ENCODE measurements at regions not wholly inside any gene's neighbourhood (a gene's known extent, or its start where the extent isn't known, plus 50 kb on each side); places are given as distances from the start of the nearest gene placed in this dataset.
"Not testable (repeated sequence)": the region's sequence is repeated elsewhere in the genome, so short reads cannot be mapped to it uniquely, and the experiment has no call there.

DNA sequence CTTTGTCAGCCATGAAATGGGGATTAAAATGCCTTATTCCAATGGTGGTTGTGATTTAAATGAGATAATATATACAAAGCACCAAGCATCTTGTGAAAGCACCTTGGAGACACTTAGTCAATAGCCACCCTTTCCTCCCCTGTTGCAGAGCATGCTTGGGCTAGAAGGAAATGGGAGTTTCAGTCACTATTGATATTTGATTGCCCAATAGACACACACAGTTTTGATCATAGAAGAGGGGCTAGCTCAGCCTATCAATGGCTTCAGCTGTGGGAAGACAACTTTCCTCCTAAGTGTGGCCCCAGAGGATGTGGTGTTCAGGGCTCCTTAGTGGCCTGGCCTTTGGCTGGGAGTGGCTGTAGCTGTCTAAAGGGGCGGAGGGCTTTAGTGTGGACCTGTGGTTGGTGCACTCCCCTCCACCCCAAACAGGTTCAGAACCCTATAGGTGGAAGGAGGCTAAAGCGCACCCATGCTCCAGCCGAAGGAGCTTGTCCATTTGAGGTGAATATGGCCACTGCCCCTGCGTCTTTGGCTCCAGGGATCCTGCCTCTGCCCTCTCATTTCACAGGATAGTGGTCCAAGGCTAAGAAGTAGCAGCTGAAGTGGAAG is 132.3 kb downstream of the TMEM30B start:
- no CpG with 5 or more reads among the region's 4 CpGs for WGBS (ENCODE audit: insufficient coverage)
- no peak for DNase-seq

DNA sequence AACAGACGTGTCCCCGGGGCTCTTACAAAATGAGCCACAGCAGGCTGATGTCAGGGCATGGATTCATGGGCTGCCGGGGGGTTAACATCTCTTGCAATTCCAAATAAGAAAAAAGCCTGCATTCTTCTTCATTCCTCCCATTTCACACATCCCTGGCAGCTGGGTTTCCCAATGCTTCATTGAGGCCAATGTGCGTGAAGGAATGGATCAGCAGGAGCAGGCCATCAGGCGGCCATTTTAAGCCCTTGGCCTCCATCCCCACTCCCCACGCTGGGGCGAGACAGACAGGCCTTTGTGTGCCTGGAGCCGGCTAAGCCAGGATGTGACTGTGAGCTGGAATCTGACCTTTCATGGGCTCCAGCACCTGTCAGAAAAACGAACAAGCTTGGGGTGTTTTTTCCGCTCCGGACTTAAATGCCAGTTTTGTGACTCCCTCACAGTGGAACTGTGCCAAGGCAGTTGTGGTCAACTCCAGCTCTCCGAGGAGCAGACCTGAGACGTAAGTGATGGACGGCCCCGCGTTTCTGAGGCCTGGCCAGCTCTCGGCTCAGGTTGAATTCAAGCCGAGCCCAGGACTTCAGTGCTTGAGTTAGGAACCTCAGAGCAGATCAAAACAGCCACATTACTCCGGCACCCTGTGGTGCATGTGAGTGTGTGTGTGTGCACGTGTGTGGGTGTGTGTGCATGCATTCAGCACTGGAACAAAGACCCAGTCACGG is 133.1 kb downstream of the TMEM30B start:
- 41% methylated on average over 13 of the region's 21 CpGs for WGBS (ENCODE audit: insufficient coverage)
- H3K9me3 ChIP-seq (replicated peaks; ENCODE audit: control insufficient read depth, low read depth, low read length) = peaks cover 5% of the 10 kb centered on the region
- peaks cover 50% of the 10 kb centered on the region for H3K4me1 ChIP-seq (ENCODE audit: control insufficient read depth, insufficient read depth, low read length)
- no peak overlapping the region for H3K4me3 ChIP-seq (ENCODE audit: low read length)
- H3K36me3 ChIP-seq (ENCODE audit: control insufficient read depth, insufficient read depth, low read length) = no peaks in the 10 kb centered on the region
- DNase-seq = peak; percentile 94
- H3K27ac ChIP-seq (ENCODE audit: low read length) = peak overlapping the region; percentile 90
- H3K27me3 ChIP-seq (ENCODE audit: control insufficient read depth, insufficient read depth, low read length) = no peaks in the 10 kb centered on the region

More for the DNA sequence above, 132.3 kb downstream of the TMEM30B start:
- peaks cover 58% of the 10 kb centered on the region for H3K4me1 ChIP-seq (ENCODE audit: control insufficient read depth, insufficient read depth, low read length)
- H3K4me3 ChIP-seq (ENCODE audit: low read length) = no peak overlapping the region
- peak overlapping the region; percentile 90 for H3K27ac ChIP-seq (ENCODE audit: low read length)
- H3K27me3 ChIP-seq (ENCODE audit: control insufficient read depth, insufficient read depth, low read length) = no peaks in the 10 kb centered on the region
- H3K36me3 ChIP-seq (ENCODE audit: control insufficient read depth, insufficient read depth, low read length) = no peaks in the 10 kb centered on the region
- peaks cover 2% of the 10 kb centered on the region for H3K9me3 ChIP-seq (replicated peaks; ENCODE audit: control insufficient read depth, low read depth, low read length)

DNA sequence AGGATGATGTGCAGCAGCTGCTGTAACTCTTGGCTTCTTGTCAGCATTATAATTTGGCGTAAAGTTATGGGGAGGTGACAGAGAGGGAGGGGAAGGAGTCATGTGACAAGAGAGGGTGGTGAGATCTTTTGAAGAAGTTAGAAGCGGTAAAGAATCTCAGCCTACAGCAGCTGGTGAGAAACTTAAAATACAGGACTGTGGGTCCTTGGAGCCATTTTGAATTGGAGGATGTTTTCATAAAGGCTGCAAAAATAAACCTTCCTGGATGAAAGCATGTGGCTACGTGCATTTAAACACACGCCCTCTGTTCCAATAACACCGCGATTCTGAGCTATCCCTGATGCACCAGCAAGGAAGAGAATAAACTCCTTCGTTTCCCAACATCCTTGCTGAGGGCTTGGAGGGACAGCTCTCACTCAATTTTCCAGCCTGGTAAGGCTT is 133.7 kb downstream of the TMEM30B start:
- DNase-seq = peak; percentile 91
- Histone ChIP-seq H3K36me3 (ENCODE audit: control insufficient read depth, insufficient read depth, low read length) (no peaks in the 10 kb centered on the region), H3K9me3 (replicated peaks; ENCODE audit: control insufficient read depth, low read depth, low read length) (peaks cover 5% of the 10 kb centered on the region), H3K27ac (ENCODE audit: low read length) (peak overlapping the region; percentile 90), H3K4me1 (ENCODE audit: control insufficient read depth, insufficient read depth, low read length) (peaks cover 46% of the 10 kb centered on the region), H3K4me3 (ENCODE audit: low read length) (no peak overlapping the region), H3K27me3 (ENCODE audit: control insufficient read depth, insufficient read depth, low read length) (no peaks in the 10 kb centered on the region)
- WGBS (ENCODE audit: insufficient coverage) = 20% methylated on average over 6 of the region's 7 CpGs

GRCh38 chr14:61146899-61147298 is 134.2 kb downstream of the TMEM30B start:
- H3K4me1 ChIP-seq (ENCODE audit: control insufficient read depth, insufficient read depth, low read length) = peaks cover 46% of the 10 kb centered on the region
- H3K9me3 ChIP-seq (replicated peaks; ENCODE audit: control insufficient read depth, low read depth, low read length) = peaks cover 5% of the 10 kb centered on the region
- peak; percentile 51 for DNase-seq
- no peaks in the 10 kb centered on the region for H3K27me3 ChIP-seq (ENCODE audit: control insufficient read depth, insufficient read depth, low read length)
- no peak overlapping the region for H3K4me3 ChIP-seq (ENCODE audit: low read length)
- 67% methylated on average over 1 of the region's 1 CpG for WGBS (ENCODE audit: insufficient coverage)
- H3K36me3 ChIP-seq (ENCODE audit: control insufficient read depth, insufficient read depth, low read length) = no peaks in the 10 kb centered on the region
- peak overlapping the region; percentile 90 for H3K27ac ChIP-seq (ENCODE audit: low read length)

DNA sequence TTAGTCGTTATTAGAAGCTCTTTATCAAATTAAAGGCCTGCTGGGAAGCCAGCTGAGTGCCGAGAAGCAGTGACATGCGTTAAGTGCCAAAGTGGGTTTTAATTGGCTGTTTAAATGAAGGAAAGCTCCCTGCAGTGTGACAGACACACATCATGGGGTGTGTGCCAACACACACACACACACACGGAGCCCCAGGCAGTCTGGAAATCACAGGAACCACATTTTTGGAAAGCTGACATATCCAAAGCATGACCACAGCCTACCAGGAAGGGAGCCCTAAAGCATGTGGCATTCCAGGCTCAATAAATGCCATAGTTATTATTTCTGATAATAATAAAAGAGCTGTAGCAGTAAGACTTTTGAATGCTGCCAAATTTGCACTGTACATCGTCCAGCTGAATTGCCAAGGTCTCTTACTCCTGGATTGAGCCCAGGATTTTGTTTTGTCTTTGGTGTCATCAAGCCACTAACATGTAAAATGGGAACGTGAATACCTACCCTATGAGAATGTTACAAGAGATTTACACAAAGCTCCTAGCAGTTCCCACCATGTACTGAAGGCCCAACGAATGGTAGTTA is 135.1 kb downstream of the TMEM30B start:
- no peaks in the 10 kb centered on the region for H3K27me3 ChIP-seq (ENCODE audit: control insufficient read depth, insufficient read depth, low read length)
- WGBS (ENCODE audit: insufficient coverage) = no CpG with 5 or more reads among the region's 7 CpGs
- H3K9me3 ChIP-seq (replicated peaks; ENCODE audit: control insufficient read depth, low read depth, low read length) = peaks cover 5% of the 10 kb centered on the region
- no peak overlapping the region for H3K4me3 ChIP-seq (ENCODE audit: low read length)
- peaks cover 46% of the 10 kb centered on the region for H3K4me1 ChIP-seq (ENCODE audit: control insufficient read depth, insufficient read depth, low read length)
- H3K27ac ChIP-seq (ENCODE audit: low read length) = peak overlapping the region; percentile 90
- H3K36me3 ChIP-seq (ENCODE audit: control insufficient read depth, insufficient read depth, low read length) = no peaks in the 10 kb centered on the region
- peak; percentile 77 for DNase-seq

GRCh38 chr14:61145034-61145902 is 135.9 kb downstream of the TMEM30B start:
- DNase-seq = peak; percentile 99
- H3K4me3 ChIP-seq (ENCODE audit: low read length) = no peak overlapping the region
- H3K36me3 ChIP-seq (ENCODE audit: control insufficient read depth, insufficient read depth, low read length) = no peaks in the 10 kb centered on the region
- H3K27ac ChIP-seq (ENCODE audit: low read length) = peak overlapping the region; percentile 90
- 7% methylated on average over 2 of the region's 8 CpGs for WGBS (ENCODE audit: insufficient coverage)
- H3K27me3 ChIP-seq (ENCODE audit: control insufficient read depth, insufficient read depth, low read length) = no peaks in the 10 kb centered on the region
- peaks cover 46% of the 10 kb centered on the region for H3K4me1 ChIP-seq (ENCODE audit: control insufficient read depth, insufficient read depth, low read length)
- peaks cover 5% of the 10 kb centered on the region for H3K9me3 ChIP-seq (replicated peaks; ENCODE audit: control insufficient read depth, low read depth, low read length)

GRCh38 chr14:61144117-61145033 is 136.8 kb downstream of the TMEM30B start:
- 100% methylated on average over 3 of the region's 7 CpGs for WGBS (ENCODE audit: insufficient coverage)
- H3K27ac ChIP-seq (ENCODE audit: low read length) = peak overlapping the region; percentile 90
- H3K36me3 ChIP-seq (ENCODE audit: control insufficient read depth, insufficient read depth, low read length); DNase-seq; H3K9me3 ChIP-seq (replicated peaks; ENCODE audit: control insufficient read depth, low read depth, low read length); H3K27me3 ChIP-seq (ENCODE audit: control insufficient read depth, insufficient read depth, low read length); H3K4me3 ChIP-seq (ENCODE audit: low read length): not testable (repeated sequence)
- H3K4me1 ChIP-seq (ENCODE audit: control insufficient read depth, insufficient read depth, low read length) = peaks cover 46% of the 10 kb centered on the region

GRCh38 chr14:61140872-61141271 is 140.3 kb downstream of the TMEM30B start:
- H3K27me3 ChIP-seq (ENCODE audit: control insufficient read depth, insufficient read depth, low read length) = no peaks in the 10 kb centered on the region
- H3K36me3 ChIP-seq (ENCODE audit: control insufficient read depth, insufficient read depth, low read length) = no peaks in the 10 kb centered on the region
- H3K9me3 ChIP-seq (replicated peaks; ENCODE audit: control insufficient read depth, low read depth, low read length) = peaks cover 5% of the 10 kb centered on the region
- peaks cover 15% of the 10 kb centered on the region for H3K4me1 ChIP-seq (ENCODE audit: control insufficient read depth, insufficient read depth, low read length)
- H3K27ac ChIP-seq (ENCODE audit: low read length) = no peak overlapping the region
- H3K4me3 ChIP-seq (ENCODE audit: low read length) = no peak overlapping the region
- DNase-seq = peak; percentile 60

DNA sequence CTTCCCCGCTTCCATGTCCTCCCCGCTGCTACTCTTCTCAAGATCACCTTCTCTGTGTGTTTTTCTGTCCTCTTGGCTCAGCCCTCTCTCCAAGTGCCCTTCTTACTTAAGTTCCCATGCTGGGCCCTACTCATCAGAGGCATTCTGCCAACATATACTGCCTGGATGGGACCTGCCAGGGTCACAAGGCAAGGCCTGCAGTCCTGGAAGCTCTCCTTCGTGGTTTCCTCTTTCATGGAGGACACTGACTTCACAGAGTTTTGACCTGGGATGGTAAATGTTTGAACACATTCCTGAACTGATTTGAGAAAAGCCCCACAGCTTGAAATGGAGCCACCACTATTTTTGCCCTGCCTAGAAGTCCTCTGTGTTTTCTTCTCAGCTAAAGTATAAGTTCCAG is 140.9 kb downstream of the TMEM30B start:
- whole genome bisulfite sequencing (ENCODE audit: insufficient coverage) = 89% methylated on average over 3 of the region's 3 CpGs
- DNase-seq = no peak
- Histone ChIP-seq H3K4me3 (ENCODE audit: low read length) (no peak overlapping the region), H3K36me3 (ENCODE audit: control insufficient read depth, insufficient read depth, low read length) (no peaks in the 10 kb centered on the region), H3K27ac (ENCODE audit: low read length) (no peak overlapping the region), H3K4me1 (ENCODE audit: control insufficient read depth, insufficient read depth, low read length) (peaks cover 9% of the 10 kb centered on the region), H3K27me3 (ENCODE audit: control insufficient read depth, insufficient read depth, low read length) (no peaks in the 10 kb centered on the region), H3K9me3 (replicated peaks; ENCODE audit: control insufficient read depth, low read depth, low read length) (peaks cover 5% of the 10 kb centered on the region)

Data from muscle of leg (tissue), 3 donors.